ENCODE measurements at regions not wholly inside any gene's neighbourhood (a gene's known extent, or its start where the extent isn't known, plus 50 kb on each side); places are given as distances from the start of the nearest gene placed in this dataset.

GRCh38 chr12:89984846-89985245, 276.2 kb upstream of the ATP2B1 start:
- TF ChIP-seq CTCF (conservative IDR thresholded peaks at IDR 0.05 in 1 of 2, IDR thresholded peaks at IDR 0.05 in 1 of 2; ENCODE audit: low read depth in 1 of 2, low read length in 2 of 2) (no peak), EZH2 (IDR thresholded peaks at IDR 0.05; ENCODE audit: low read length, missing control alignments) (no peak)
